ENCODE measurements at regions not wholly inside any gene's neighbourhood (a gene's known extent, or its start where the extent isn't known, plus 50 kb on each side); places are given as distances from the start of the nearest gene placed in this dataset.
A peak's percentile ranks its signal among the peaks of the same experiment; 100 is the strongest.

DNA sequence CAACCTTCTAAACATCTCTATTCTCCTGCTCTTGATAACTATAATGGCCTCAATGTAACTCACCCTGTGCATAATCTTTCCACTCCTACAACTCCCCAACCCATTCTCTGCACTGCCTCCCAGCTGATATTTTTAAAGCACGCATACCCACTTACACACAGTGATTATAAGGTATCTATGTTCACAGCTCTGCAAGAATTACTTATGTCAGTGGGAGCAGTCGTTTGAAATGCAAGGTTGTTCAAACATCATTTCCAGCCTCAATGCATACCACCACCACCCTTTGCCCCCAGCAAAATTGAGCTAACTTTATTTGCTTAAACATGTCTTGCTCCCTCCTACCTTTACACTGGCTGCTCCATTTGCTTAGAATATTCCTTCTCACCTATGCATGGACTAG is 506.0 kb downstream of the RFPL4B start:
- POLR2A ChIA-PET = no interaction called here
- TF ChIP-seq, protein P1, sequence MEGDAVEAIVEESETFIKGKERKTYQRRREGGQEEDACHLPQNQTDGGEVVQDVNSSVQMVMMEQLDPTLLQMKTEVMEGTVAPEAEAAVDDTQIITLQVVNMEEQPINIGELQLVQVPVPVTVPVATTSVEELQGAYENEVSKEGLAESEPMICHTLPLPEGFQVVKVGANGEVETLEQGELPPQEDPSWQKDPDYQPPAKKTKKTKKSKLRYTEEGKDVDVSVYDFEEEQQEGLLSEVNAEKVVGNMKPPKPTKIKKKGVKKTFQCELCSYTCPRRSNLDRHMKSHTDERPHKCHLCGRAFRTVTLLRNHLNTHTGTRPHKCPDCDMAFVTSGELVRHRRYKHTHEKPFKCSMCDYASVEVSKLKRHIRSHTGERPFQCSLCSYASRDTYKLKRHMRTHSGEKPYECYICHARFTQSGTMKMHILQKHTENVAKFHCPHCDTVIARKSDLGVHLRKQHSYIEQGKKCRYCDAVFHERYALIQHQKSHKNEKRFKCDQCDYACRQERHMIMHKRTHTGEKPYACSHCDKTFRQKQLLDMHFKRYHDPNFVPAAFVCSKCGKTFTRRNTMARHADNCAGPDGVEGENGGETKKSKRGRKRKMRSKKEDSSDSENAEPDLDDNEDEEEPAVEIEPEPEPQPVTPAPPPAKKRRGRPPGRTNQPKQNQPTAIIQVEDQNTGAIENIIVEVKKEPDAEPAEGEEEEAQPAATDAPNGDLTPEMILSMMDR (IDR thresholded peaks at IDR 0.05; ENCODE audit: insufficient read depth, low read depth, low read length) = no peak
- Histone ChIP-seq H3K4me3 (ENCODE audit: low read depth, low read length) (no peak overlapping the region), H3K36me3 (ENCODE audit: control insufficient read depth, insufficient read depth, low read length) (no peaks in the 10 kb centered on the region), H3K27me3 (ENCODE audit: control insufficient read depth, insufficient read depth, low read length) (no peaks in the 10 kb centered on the region)
- DNase-seq (ENCODE audit: low read depth) = no peak
- CTCF ChIA-PET = interaction anchor here (2.6 kb wide), 1 partner anchor 22 kb away, joined by 6 read pairs; no protein-coding TSS in a partner anchor

DNA sequence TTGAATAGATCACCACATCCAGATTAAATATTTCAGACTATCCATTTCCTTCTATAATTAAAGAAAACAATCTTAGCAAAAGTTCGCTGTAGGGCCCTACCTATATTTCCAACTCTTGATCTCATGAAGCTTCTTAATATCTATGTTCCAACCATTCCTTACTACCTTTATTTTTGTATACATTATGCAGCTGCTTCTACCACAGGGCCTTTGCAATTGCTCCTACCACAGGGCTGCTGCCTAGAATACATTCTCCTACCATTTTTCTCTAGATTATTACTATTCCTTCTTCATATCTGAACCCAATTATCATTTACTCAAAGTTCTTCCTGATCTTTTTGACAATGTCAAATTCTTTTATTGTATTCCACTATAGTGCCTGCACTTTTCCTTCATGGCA is 516.6 kb downstream of the RFPL4B start:
- Histone ChIP-seq H3K27me3 (ENCODE audit: control insufficient read depth, insufficient read depth, low read length) (no peaks in the 10 kb centered on the region), H3K36me3 (ENCODE audit: control insufficient read depth, insufficient read depth, low read length) (no peaks in the 10 kb centered on the region), H3K4me3 (ENCODE audit: low read depth, low read length) (no peak overlapping the region)
- TF ChIP-seq, protein P1 (IDR thresholded peaks at IDR 0.05; ENCODE audit: insufficient read depth, low read depth, low read length) = no peak
- ChIA-PET CTCF (interaction anchor here (1.6 kb wide), 1 partner anchor 8 kb away, joined by 6 read pairs; no protein-coding TSS in a partner anchor), POLR2A (no interaction called here)
- no peak for DNase-seq (ENCODE audit: low read depth)

DNA sequence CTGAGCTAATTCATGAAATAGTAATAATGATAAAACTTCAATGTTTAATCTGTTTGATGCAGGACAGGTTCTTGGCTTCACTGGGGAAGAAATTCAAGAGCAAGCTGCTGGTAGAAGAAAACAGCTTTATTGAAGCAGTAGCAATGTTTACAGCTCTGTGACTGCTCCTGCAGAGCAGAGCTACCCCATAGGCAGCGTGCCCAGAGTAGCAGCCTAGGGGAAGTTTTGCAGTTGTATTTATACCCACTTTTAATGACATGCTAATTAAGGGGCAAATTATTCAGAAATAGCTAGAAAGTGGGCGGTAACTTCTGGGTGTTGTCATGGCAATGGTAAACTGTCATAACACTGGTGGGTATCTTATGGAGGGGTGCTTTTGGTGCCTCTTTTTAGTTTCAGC is 518.0 kb downstream of the RFPL4B start:
- Histone ChIP-seq H3K4me3 (ENCODE audit: low read depth, low read length) (no peak overlapping the region), H3K27me3 (ENCODE audit: control insufficient read depth, insufficient read depth, low read length) (no peaks in the 10 kb centered on the region), H3K36me3 (ENCODE audit: control insufficient read depth, insufficient read depth, low read length) (no peaks in the 10 kb centered on the region)
- ChIA-PET CTCF (interaction anchor here (1.1 to 1.6 kb wide), 3 partner anchors 9 to 13 kb away, joined by 3 to 6 read pairs (median 4); no protein-coding TSS in a partner anchor), POLR2A (no interaction called here)
- no peak for DNase-seq (ENCODE audit: low read depth)
- TF ChIP-seq, protein P1 (IDR thresholded peaks at IDR 0.05; ENCODE audit: insufficient read depth, low read depth, low read length) = no peak

DNA sequence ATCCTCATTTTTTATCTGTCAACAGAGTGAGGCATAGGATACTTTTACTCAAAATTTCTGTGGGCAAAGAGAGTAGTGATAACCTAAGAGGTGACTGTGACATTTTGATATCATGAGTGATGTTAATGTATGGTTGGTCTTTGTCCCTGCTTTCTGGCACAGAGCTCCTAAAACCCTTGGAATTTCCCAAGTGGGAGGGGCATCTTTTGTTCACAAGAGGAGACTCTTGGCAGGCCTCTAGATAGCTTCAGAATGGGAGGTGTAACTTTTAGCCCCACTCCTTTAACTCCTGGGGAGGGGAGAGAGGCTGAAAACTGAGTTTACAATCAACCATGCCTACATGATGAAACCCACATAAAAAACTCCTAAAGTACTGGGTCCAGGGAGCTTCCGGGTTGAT is 527.8 kb downstream of the RFPL4B start:
- Histone ChIP-seq H3K36me3 (ENCODE audit: control insufficient read depth, insufficient read depth, low read length) (no peaks in the 10 kb centered on the region), H3K27me3 (ENCODE audit: control insufficient read depth, insufficient read depth, low read length) (no peaks in the 10 kb centered on the region), H3K4me3 (ENCODE audit: low read depth, low read length) (no peak overlapping the region)
- DNase-seq (ENCODE audit: low read depth) = no peak
- TF ChIP-seq, protein P1 (IDR thresholded peaks at IDR 0.05; ENCODE audit: insufficient read depth, low read depth, low read length) = no peak
- ChIA-PET CTCF (interaction anchor here (0.6 to 2.1 kb wide), 4 partner anchors 9 to 72 kb away, joined by 3 to 6 read pairs (median 4); no protein-coding TSS in a partner anchor), POLR2A (no interaction called here)

DNA sequence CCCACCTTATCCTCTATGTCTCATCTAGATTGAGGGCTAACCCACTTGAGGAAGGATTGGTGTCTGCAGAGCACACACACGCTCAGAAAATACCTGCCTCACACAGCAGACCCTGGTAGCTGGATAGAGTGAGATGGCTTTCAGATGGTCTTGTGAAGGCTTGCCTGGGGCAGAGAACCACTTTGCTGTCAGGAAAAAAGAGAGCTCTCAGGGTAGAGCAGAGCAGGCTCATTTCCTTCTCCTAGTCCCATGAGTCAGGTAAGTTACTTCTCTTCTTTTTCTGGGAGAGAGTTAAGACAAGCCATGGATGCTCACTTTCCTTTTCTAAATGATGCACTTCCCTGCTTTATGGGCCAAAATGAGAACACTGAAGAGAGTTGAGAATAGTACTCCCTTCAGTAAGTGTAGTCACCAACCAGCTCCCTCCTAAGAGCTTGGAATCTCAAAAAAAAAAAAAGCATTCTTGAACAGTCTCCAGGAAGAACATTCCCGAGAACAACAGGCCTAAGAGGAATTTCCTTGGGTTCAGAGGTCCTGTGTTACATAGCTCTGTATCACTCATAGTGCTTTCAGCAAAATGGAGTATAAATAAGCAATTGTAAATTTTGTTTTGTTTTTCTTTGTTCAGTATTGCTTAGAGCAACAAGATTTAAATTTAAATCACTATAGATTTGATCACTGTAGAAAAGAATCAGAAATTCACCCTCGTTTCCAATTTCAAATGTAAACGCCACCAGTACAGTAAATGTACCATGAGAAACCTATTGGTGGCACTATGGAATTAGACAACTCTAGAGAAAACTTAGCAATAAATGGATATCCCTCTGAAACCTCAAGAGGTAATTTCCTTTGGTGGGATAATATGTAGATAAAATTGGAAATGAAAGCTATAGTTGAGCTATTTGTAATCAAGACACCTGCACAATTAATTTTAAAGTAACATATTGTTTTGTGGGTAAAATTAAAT is 530.3 kb downstream of the RFPL4B start:
- TF ChIP-seq, protein P1 (IDR thresholded peaks at IDR 0.05; ENCODE audit: insufficient read depth, low read depth, low read length) = peak; percentile 10; the same call in 1 of the 2 replicates
- peak; percentile 81 for DNase-seq (ENCODE audit: low read depth)
- POLR2A ChIA-PET = interaction anchor here (0.6 to 0.7 kb wide), 3 partner anchors 79 to 800 kb away, joined by 3 to 9 read pairs (median 3); no protein-coding TSS in a partner anchor
- Histone ChIP-seq H3K36me3 (ENCODE audit: control insufficient read depth, insufficient read depth, low read length) (no peaks in the 10 kb centered on the region), H3K27me3 (ENCODE audit: control insufficient read depth, insufficient read depth, low read length) (no peaks in the 10 kb centered on the region), H3K4me3 (ENCODE audit: low read depth, low read length) (no peak overlapping the region)
- CTCF ChIA-PET = interaction anchor here (0.5 to 1.7 kb wide), 3 partner anchors 39 to 1060 kb away, joined by 4 to 5 read pairs (median 5); no protein-coding TSS in a partner anchor

Measured in BJ (cell line).